Astrocyte (in vitro differentiated cells and primary cell): ENCODE measurements at regions not wholly inside any gene's neighbourhood (a gene's known extent, or its start where the extent isn't known, plus 50 kb on each side); places are given as distances from the start of the nearest gene placed in this dataset.

Experiments used
- CTCF ChIP-seq: IDR thresholded peaks from 2 replicates; pipeline ENCODE4 v1.5.1; 2011; ENCODE audit warnings: low read depth, mild to moderate bottlenecking, inconsistent platforms, low read length, moderate library complexity; ENCODE audit not compliant: insufficient read depth
- EZH2 ChIP-seq: IDR thresholded peaks from 2 replicates; pipeline ENCODE4 v1.6.1; 2012; ENCODE audit warnings: mild to moderate bottlenecking, low read length, inconsistent platforms; ENCODE audit not compliant: insufficient read depth

GRCh38 chrX:45553417-45553816, 352.7 kb upstream of the DIPK2B start:
- TF ChIP-seq EZH2 (no peak), CTCF (no peak)
